ENCODE measurements at regions not wholly inside any gene's neighbourhood (a gene's known extent, or its start where the extent isn't known, plus 50 kb on each side); places are given as distances from the start of the nearest gene placed in this dataset.

GRCh38 chr2:225989809-225990208 is 590.3 kb downstream of the NYAP2 start (continued):
- TF ChIP-seq EZH2 (IDR thresholded peaks at IDR 0.05; ENCODE audit: low read depth, unreplicated experiment) = no peak
- TF ChIP-seq ZNF331 (CRISPR knock-in tag; IDR thresholded peaks at IDR 0.05; ENCODE audit: low read depth) = no peak
- TF ChIP-seq JUNB (IDR thresholded peaks at IDR 0.05; ENCODE audit: unreplicated experiment) = no peak
- TF ChIP-seq, protein P1, sequence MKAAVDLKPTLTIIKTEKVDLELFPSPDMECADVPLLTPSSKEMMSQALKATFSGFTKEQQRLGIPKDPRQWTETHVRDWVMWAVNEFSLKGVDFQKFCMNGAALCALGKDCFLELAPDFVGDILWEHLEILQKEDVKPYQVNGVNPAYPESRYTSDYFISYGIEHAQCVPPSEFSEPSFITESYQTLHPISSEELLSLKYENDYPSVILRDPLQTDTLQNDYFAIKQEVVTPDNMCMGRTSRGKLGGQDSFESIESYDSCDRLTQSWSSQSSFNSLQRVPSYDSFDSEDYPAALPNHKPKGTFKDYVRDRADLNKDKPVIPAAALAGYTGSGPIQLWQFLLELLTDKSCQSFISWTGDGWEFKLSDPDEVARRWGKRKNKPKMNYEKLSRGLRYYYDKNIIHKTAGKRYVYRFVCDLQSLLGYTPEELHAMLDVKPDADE (IDR thresholded peaks at IDR 0.05) = no peak
- no peak for TF ChIP-seq NANOG (IDR thresholded peaks at IDR 0.05; ENCODE audit: borderline replicate concordance)
- TF ChIP-seq CREB1 (CRISPR knock-in tag; IDR thresholded peaks at IDR 0.05; ENCODE audit: low read depth) = no peak
- TF ChIP-seq EZH2phosphoT487 (IDR thresholded peaks at IDR 0.05; ENCODE audit: unreplicated experiment) = no peak

DNA sequence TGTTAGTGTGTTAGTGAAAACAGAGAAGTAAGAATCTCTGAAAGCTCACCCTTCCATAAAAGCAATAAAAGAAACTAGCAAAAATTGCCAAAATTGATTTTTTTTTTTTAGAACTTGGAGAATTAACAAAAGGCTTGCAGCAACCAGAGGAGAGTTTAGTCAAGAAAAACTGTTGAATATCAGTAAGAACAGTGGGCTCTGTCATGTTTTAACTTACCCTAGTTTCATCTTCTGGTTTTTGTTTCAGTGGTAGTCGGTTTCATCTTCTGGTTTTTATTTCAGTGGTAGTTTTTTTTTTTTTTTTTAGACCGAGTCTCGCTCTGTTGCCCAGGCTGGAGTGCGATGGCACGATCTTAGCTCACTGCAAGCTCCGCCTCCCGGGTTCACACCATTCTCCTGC is 580.9 kb downstream of the NYAP2 start:
- H3K4me3 Mint-ChIP-seq = no peak overlapping the region
- H3K9me3 Mint-ChIP-seq = peaks cover 3% of the 10 kb centered on the region; the same call in 1 of the 3 replicates
- Histone ChIP-seq H3K27ac (ENCODE audit: low read depth) (no peak overlapping the region), H3K4me2 (no peak overlapping the region), H3K36me3 (ENCODE audit: insufficient read depth) (no peaks in the 10 kb centered on the region), H2AFZ (no peak overlapping the region), H3F3A (replicated peaks; ENCODE audit: low read depth) (no peaks in the 10 kb centered on the region), H4K20me1 (replicated peaks; ENCODE audit: insufficient read depth) (no peaks in the 10 kb centered on the region), H3K4me3 (no peak overlapping the region), H3K4me1 (ENCODE audit: insufficient read depth) (no peaks in the 10 kb centered on the region), H3K9me2 (ENCODE audit: insufficient read depth) (no peaks in the 10 kb centered on the region), H3K79me2 (replicated peaks; ENCODE audit: insufficient read depth) (no peaks in the 10 kb centered on the region), H3K27me3 (ENCODE audit: insufficient read depth) (no peaks in the 10 kb centered on the region)
- H3K27ac Mint-ChIP-seq = no peak overlapping the region
- no peaks in the 10 kb centered on the region for H3K36me3 Mint-ChIP-seq (ENCODE audit: low read depth)
- ATAC-seq (no peak), DNase-seq (ENCODE audit: low spot score) (no peak)
- no peaks in the 10 kb centered on the region for H3K27me3 Mint-ChIP-seq (ENCODE audit: insufficient read depth, low read depth, poor library complexity)
- no peaks in the 10 kb centered on the region for H3K4me1 Mint-ChIP-seq
- TF ChIP-seq ZNF114 (CRISPR knock-in tag; IDR thresholded peaks at IDR 0.05) (no peak), REST (IDR thresholded peaks at IDR 0.05; ENCODE audit: unreplicated experiment) (no peak), POLR2AphosphoS5 (IDR thresholded peaks at IDR 0.05; ENCODE audit: low read depth) (no peak), EZH2phosphoT487 (IDR thresholded peaks at IDR 0.05; ENCODE audit: unreplicated experiment) (no peak), ZNF462 (CRISPR knock-in tag; IDR thresholded peaks at IDR 0.05) (no peak), EZH2 (IDR thresholded peaks at IDR 0.05; ENCODE audit: low read depth, unreplicated experiment) (no peak), ZNF331 (CRISPR knock-in tag; IDR thresholded peaks at IDR 0.05; ENCODE audit: low read depth) (no peak), JUNB (IDR thresholded peaks at IDR 0.05; ENCODE audit: unreplicated experiment) (no peak), NANOG (IDR thresholded peaks at IDR 0.05; ENCODE audit: borderline replicate concordance) (no peak), STAT1 (IDR thresholded peaks at IDR 0.05; ENCODE audit: unreplicated experiment) (no peak)
- TF ChIP-seq, protein P1 (IDR thresholded peaks at IDR 0.05) = no peak
